Pancreas (tissue), 10 donors: ENCODE measurements at regions not wholly inside any gene's neighbourhood (a gene's known extent, or its start where the extent isn't known, plus 50 kb on each side); places are given as distances from the start of the nearest gene placed in this dataset.

ENCODE experiments used
- ATAC-seq, 4 donors: fragments of 200-7000 bp; cut with Tn5 transposase; one replicate each; pipeline versions ENCODE4 v1.8.0 to v1.9.1; 2020; ENCODE audit warnings: mild to moderate bottlenecking in 4 of 4, moderate library complexity in 4 of 4
- DNase-seq, 6 donors: peaks; one replicate each; pipeline ENCODE4 v3.0.0-alpha.2; 2020
- FAIRE-seq: peaks from 2 replicates; lab custom pipeline; 2012; peaks lifted over from hg19 to GRCh38; lab: Jason Lieb, UNC
- H3K27ac ChIP-seq, 4 donors: fragments of 200-600 bp; sonication (generic); 1 replicate in 3 of 4; 2 replicates in 1 of 4; pipeline versions ENCODE4 v1.5.0 to v1.8.0; 2020
- H3K27me3 ChIP-seq, 4 donors: fragments of 200-600 bp; one replicate each; pipeline ENCODE4 v1.8.0; 2021
- H3K36me3 ChIP-seq, 3 donors: fragments of 200-600 bp; sonication (generic) in 1 of 3; one replicate each; pipeline versions ENCODE4 v1.5.0 to v1.8.0; 2020 to 2021
- H3K4me1 ChIP-seq, 3 donors: fragments of 200-600 bp; one replicate each; pipeline ENCODE4 v1.8.0; 2021
- H3K4me3 ChIP-seq, 4 donors: fragments of 200-600 bp; sonication (generic) in 2 of 4; one replicate each; pipeline versions ENCODE4 v1.5.0 to v1.8.0; 2020 to 2021
- H3K9me3 ChIP-seq, 4 donors: fragments of 200-600 bp; one replicate each; pipeline ENCODE4 v1.8.0; 2021
- CTCF ChIP-seq, 4 donors: fragments of 200-600 bp; sonication (generic) in 3 of 4; IDR thresholded peaks; one replicate each; pipeline versions ENCODE4 v1.5.0 to v1.8.0; 2021; ENCODE audit warnings: antibody characterized with exemption in 4 of 4
- WGBS, 2 donors: extraction: QIAGEN DNeasy Blood & Tissue Kit; methylation state at CpG; one replicate each; pipeline ENCODE4 v1.1.7; 2013; 5-methylcytosine and 5-hydroxymethylcytosine counted together
- intact Hi-C, 3 donors: fragments of 100-400 bp; cut with DNase I; formaldehyde crosslinking; loops; one replicate each; pipeline versions ENCODE4 v1.11.1 to v1.14.2; 2022
- donor health status: healthy with polysubstance abuse.
- donor health status: DM: no; HTN: no; CAD: no; lungs with moderate emphysema.
- donor health status: DM: no; HTN: no; CAD: no.
- donor health status: control.
- donor health status: control.
- donor health status: Bipolar disorder and iron deficiency.
- donor health status: DM: yes; HTN: yes; CAD: no.
- donor health status: DM: no; HTN: no; CAD: no.
- donor health status: DM: no; HTN: no; CAD: no.
- donor health status: DM: yes; HTN: yes; CAD: no.

- no peak overlapping the region for H3K4me3 ChIP-seq
- no peak for TF ChIP-seq CTCF (IDR thresholded peaks at IDR 0.05)
- FAIRE-seq, result no peak
- WGBS, 2 donors, result 73 to 84% methylated on average over 11 of the region's 11 CpGs
- peaks cover 0 to under 1% (median 0%) of the 10 kb centered on the region in 4 donors for H3K27me3 ChIP-seq
- DNase-seq, result no peak
- no peak for ATAC-seq
- no peak overlapping the region for H3K27ac ChIP-seq
- no peaks in the 10 kb centered on the region for H3K9me3 ChIP-seq
- no peaks in the 10 kb centered on the region for H3K4me1 ChIP-seq
- intact Hi-C loops, result loop anchor here (5.0 to 10.0 kb wide), 2 partner anchors 255 to 257 kb away; no protein-coding TSS in a partner anchor
- H3K36me3 ChIP-seq, result no peaks in the 10 kb centered on the region
Observed at GRCh38 chr22:49302150-49302460, 525.6 kb downstream of the BRD1 start.

GRCh38 chr22:49301398-49302149 lies 526.1 kb downstream of the BRD1 start:
- no peak for TF ChIP-seq CTCF (IDR thresholded peaks at IDR 0.05)
- Histone ChIP-seq H3K4me3 (no peak overlapping the region), H3K4me1 (no peaks in the 10 kb centered on the region), H3K9me3 (no peaks in the 10 kb centered on the region), H3K36me3 (no peaks in the 10 kb centered on the region), H3K27ac (no peak overlapping the region), H3K27me3 (no peaks in the 10 kb centered on the region)
- DNase-seq, result peak in 1 of 6 donors; percentile 11
- FAIRE-seq, result no peak
- intact Hi-C loops, result loop anchor here (5.0 to 10.0 kb wide), 2 partner anchors 254 to 257 kb away; no protein-coding TSS in a partner anchor
- WGBS, 2 donors, result 60 to 80% methylated on average over 37 of the region's 37 CpGs
- ATAC-seq, result no peak

GRCh38 chr22:49300951-49301397 lies 526.7 kb downstream of the BRD1 start:
- FAIRE-seq (no peak), ATAC-seq (no peak), DNase-seq (peak in 1 of 6 donors; percentile 6)
- H3K4me3 ChIP-seq, result no peak overlapping the region
- TF ChIP-seq CTCF (IDR thresholded peaks at IDR 0.05), result no peak
- no peak overlapping the region for H3K27ac ChIP-seq
- no peaks in the 10 kb centered on the region for H3K9me3 ChIP-seq
- no peaks in the 10 kb centered on the region for H3K4me1 ChIP-seq
- no peaks in the 10 kb centered on the region for H3K27me3 ChIP-seq
- 45 to 56% methylated on average over 15 of the region's 15 CpGs for WGBS, 2 donors
- intact Hi-C loops, result loop anchor here (5.0 to 10.0 kb wide), 2 partner anchors 254 to 256 kb away; no protein-coding TSS in a partner anchor
- no peaks in the 10 kb centered on the region for H3K36me3 ChIP-seq

- no peak for FAIRE-seq
- Histone ChIP-seq H3K4me1 (no peaks in the 10 kb centered on the region), H3K27ac (no peak overlapping the region), H3K9me3 (no peaks in the 10 kb centered on the region), H3K4me3 (no peak overlapping the region), H3K36me3 (no peaks in the 10 kb centered on the region), H3K27me3 (no peaks in the 10 kb centered on the region)
- 56 to 71% methylated on average over 11 of the region's 11 CpGs for WGBS, 2 donors
- intact Hi-C loops, result loop anchor here (5.0 to 10.0 kb wide), 2 partner anchors 253 to 255 kb away; no protein-coding TSS in a partner anchor
- DNase-seq, result peak in 1 of 6 donors; percentile 4
- TF ChIP-seq CTCF (IDR thresholded peaks at IDR 0.05), result no peak
- no peak for ATAC-seq
Observed at GRCh38 chr22:49300241-49300640, 527.4 kb downstream of the BRD1 start.

- H3K4me1 ChIP-seq, result no peaks in the 10 kb centered on the region
- H3K27ac ChIP-seq, result no peak overlapping the region
- TF ChIP-seq CTCF (IDR thresholded peaks at IDR 0.05), result no peak
- no peaks in the 10 kb centered on the region for H3K36me3 ChIP-seq
- FAIRE-seq (no peak), ATAC-seq (no peak), DNase-seq (peak in 1 of 6 donors; percentile 7)
- H3K27me3 ChIP-seq, result no peaks in the 10 kb centered on the region
- WGBS, 2 donors, result 66 to 81% methylated on average over 13 of the region's 13 CpGs
- no peak overlapping the region for H3K4me3 ChIP-seq
- intact Hi-C loops, result loop anchor here (5.0 to 10.0 kb wide), 2 partner anchors 253 to 255 kb away; no protein-coding TSS in a partner anchor
- H3K9me3 ChIP-seq, result no peaks in the 10 kb centered on the region
Observed at GRCh38 chr22:49299821-49300231, 527.8 kb downstream of the BRD1 start.
